Ishikawa (cell line): ENCODE measurements at regions not wholly inside any gene's neighbourhood (a gene's known extent, or its start where the extent isn't known, plus 50 kb on each side); places are given as distances from the start of the nearest gene placed in this dataset.

Experiments
- NFIC ChIP-seq: IDR thresholded peaks from 2 replicates; pipeline ENCODE4 v1.6.1; 2012
- RAD21 ChIP-seq: IDR thresholded peaks from 2 replicates; pipeline ENCODE4 v1.6.1; 2012; ENCODE audit warnings: low read depth
- REST ChIP-seq: IDR thresholded peaks from 2 replicates; pipeline ENCODE4 v1.6.1; 2012; ENCODE audit warnings: low read depth, mild to moderate bottlenecking
- TAF1 ChIP-seq: IDR thresholded peaks from 2 replicates; pipeline ENCODE4 v1.6.1; 2012; ENCODE audit warnings: low read depth, mild to moderate bottlenecking
- TCF12 ChIP-seq: IDR thresholded peaks from 2 replicates; pipeline ENCODE4 v1.6.1; 2012; ENCODE audit warnings: low read depth
- TEAD4 ChIP-seq: IDR thresholded peaks from 2 replicates; pipeline ENCODE4 v1.6.1; 2012
- USF1 ChIP-seq: IDR thresholded peaks from 2 replicates; pipeline ENCODE4 v1.6.1; 2012

GRCh38 chr2:41703123-41703522, 344.7 kb upstream of the PKDCC start:
- no peak for TF ChIP-seq TCF12
- no peak for TF ChIP-seq TEAD4
- TF ChIP-seq RAD21, result no peak
- no peak for TF ChIP-seq REST
- no peak for TF ChIP-seq NFIC
- no peak for TF ChIP-seq USF1
- TF ChIP-seq TAF1, result no peak
